DMS 273 (cell line): ENCODE measurements at regions not wholly inside any gene's neighbourhood (a gene's known extent, or its start where the extent isn't known, plus 50 kb on each side); places are given as distances from the start of the nearest gene placed in this dataset.
"Not testable (repeated sequence)": the region's sequence is repeated elsewhere in the genome, so short reads cannot be mapped to it uniquely, and the experiment has no call there.

Experiments
- DNase-seq: peaks from one replicate; lab custom pipeline; 2025; ENCODE audit not compliant: unreplicated experiment; lab: John Stamatoyannopoulos, UW

- no peak for DNase-seq
Measured at GRCh38 chr14:89469210-89470198, 52.5 kb upstream of the FOXN3 start.

GRCh38 chr14:89468566-89468965 lies 51.5 kb upstream of the FOXN3 start:
- no peak for DNase-seq

- not testable (repeated sequence) for DNase-seq
Measured at GRCh38 chr14:89468030-89468429, 51.0 kb upstream of the FOXN3 start.

- DNase-seq = no peak
Measured at GRCh38 chr14:89466944-89467343, 49.9 kb upstream of the FOXN3 start.
